Neural cell (in vitro differentiated cells): ENCODE measurements at regions not wholly inside any gene's neighbourhood (a gene's known extent, or its start where the extent isn't known, plus 50 kb on each side); places are given as distances from the start of the nearest gene placed in this dataset.

ENCODE experiments used
- EP300 ChIP-seq: fragments of 450-650 bp; conservative IDR thresholded peaks from 2 replicates; pipeline ENCODE4 v1.6.1; 2014; ENCODE audit warnings: antibody characterized with exemption, mild to moderate bottlenecking, moderate library complexity; ENCODE audit not compliant: poor library complexity, severe bottlenecking
- EZH2 ChIP-seq: fragments of 200-600, 300-800 bp; shearing (Covaris generic), sonication (generic); IDR thresholded peaks from 2 replicates; pipeline ENCODE4 v1.6.1; 2014; ENCODE audit warnings: antibody characterized with exemption, low read length, borderline replicate concordance, mild to moderate bottlenecking; ENCODE audit not compliant: insufficient read depth, poor library complexity, severe bottlenecking
- MXI1 ChIP-seq: fragments of 450-650 bp; conservative IDR thresholded peaks from 2 replicates; pipeline ENCODE4 v1.6.1; 2014; ENCODE audit warnings: antibody characterized with exemption, mild to moderate bottlenecking; ENCODE audit not compliant: poor library complexity, severe bottlenecking
- POLR2AphosphoS5 ChIP-seq: IDR thresholded peaks from 2 replicates; pipeline ENCODE4 v1.6.1; 2012
- RAD21 ChIP-seq: fragments of 450-650 bp; conservative IDR thresholded peaks from 2 replicates; pipeline ENCODE4 v1.6.1; 2014; ENCODE audit warnings: antibody characterized with exemption, mild to moderate bottlenecking, moderate library complexity
- SMC3 ChIP-seq: fragments of 450-650 bp; conservative IDR thresholded peaks from 2 replicates; pipeline ENCODE4 v1.6.1; 2014; ENCODE audit warnings: antibody characterized with exemption, mild to moderate bottlenecking, moderate library complexity; ENCODE audit not compliant: poor library complexity
- TAF1 ChIP-seq: IDR thresholded peaks from 2 replicates; pipeline ENCODE4 v1.6.1; 2012; ENCODE audit warnings: low read depth
- TF ChIP-seq, protein P1 (sequence below): fragments of 450-650 bp; IDR thresholded peaks from 2 replicates; pipeline ENCODE4 v1.5.1; 2014; ENCODE audit warnings: antibody characterized with exemption, mild to moderate bottlenecking, moderate library complexity; ENCODE audit not compliant: poor library complexity, severe bottlenecking
- TF ChIP-seq, protein P2 (sequence below): IDR thresholded peaks from 2 replicates; pipeline ENCODE4 v1.6.1; 2012; ENCODE audit warnings: borderline replicate concordance

DNA sequence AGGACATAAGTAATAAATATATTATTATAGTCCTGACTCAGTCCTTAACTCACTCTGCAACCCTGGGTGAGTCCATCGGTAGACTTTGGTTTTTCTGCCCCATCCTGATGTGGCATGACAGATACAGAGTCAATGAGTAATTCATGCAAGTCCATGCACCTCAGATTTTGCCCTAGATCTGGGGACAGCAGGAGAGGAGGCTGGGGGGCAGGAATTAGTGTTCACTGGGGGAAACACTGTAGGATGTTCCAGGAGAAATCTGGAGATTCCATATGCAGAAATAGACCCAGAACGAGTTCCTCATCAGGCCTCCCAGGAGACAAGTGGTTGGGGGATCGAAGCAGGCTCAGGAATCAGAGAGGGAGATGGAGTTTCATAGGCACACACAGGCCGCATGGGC, 150.8 kb downstream of the DICER1 start:
- TF ChIP-seq, protein P1, sequence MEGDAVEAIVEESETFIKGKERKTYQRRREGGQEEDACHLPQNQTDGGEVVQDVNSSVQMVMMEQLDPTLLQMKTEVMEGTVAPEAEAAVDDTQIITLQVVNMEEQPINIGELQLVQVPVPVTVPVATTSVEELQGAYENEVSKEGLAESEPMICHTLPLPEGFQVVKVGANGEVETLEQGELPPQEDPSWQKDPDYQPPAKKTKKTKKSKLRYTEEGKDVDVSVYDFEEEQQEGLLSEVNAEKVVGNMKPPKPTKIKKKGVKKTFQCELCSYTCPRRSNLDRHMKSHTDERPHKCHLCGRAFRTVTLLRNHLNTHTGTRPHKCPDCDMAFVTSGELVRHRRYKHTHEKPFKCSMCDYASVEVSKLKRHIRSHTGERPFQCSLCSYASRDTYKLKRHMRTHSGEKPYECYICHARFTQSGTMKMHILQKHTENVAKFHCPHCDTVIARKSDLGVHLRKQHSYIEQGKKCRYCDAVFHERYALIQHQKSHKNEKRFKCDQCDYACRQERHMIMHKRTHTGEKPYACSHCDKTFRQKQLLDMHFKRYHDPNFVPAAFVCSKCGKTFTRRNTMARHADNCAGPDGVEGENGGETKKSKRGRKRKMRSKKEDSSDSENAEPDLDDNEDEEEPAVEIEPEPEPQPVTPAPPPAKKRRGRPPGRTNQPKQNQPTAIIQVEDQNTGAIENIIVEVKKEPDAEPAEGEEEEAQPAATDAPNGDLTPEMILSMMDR, result no peak
- no peak for TF ChIP-seq POLR2AphosphoS5
- TF ChIP-seq SMC3, result no peak
- TF ChIP-seq EP300, result no peak
- TF ChIP-seq RAD21, result no peak
- TF ChIP-seq EZH2, result no peak
- TF ChIP-seq MXI1, result no peak
- TF ChIP-seq TAF1, result no peak
- TF ChIP-seq, protein P2, sequence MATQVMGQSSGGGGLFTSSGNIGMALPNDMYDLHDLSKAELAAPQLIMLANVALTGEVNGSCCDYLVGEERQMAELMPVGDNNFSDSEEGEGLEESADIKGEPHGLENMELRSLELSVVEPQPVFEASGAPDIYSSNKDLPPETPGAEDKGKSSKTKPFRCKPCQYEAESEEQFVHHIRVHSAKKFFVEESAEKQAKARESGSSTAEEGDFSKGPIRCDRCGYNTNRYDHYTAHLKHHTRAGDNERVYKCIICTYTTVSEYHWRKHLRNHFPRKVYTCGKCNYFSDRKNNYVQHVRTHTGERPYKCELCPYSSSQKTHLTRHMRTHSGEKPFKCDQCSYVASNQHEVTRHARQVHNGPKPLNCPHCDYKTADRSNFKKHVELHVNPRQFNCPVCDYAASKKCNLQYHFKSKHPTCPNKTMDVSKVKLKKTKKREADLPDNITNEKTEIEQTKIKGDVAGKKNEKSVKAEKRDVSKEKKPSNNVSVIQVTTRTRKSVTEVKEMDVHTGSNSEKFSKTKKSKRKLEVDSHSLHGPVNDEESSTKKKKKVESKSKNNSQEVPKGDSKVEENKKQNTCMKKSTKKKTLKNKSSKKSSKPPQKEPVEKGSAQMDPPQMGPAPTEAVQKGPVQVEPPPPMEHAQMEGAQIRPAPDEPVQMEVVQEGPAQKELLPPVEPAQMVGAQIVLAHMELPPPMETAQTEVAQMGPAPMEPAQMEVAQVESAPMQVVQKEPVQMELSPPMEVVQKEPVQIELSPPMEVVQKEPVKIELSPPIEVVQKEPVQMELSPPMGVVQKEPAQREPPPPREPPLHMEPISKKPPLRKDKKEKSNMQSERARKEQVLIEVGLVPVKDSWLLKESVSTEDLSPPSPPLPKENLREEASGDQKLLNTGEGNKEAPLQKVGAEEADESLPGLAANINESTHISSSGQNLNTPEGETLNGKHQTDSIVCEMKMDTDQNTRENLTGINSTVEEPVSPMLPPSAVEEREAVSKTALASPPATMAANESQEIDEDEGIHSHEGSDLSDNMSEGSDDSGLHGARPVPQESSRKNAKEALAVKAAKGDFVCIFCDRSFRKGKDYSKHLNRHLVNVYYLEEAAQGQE, result no peak
